ENCODE measurements at regions not wholly inside any gene's neighbourhood (a gene's known extent, or its start where the extent isn't known, plus 50 kb on each side); places are given as distances from the start of the nearest gene placed in this dataset.
"Not testable (repeated sequence)": the region's sequence is repeated elsewhere in the genome, so short reads cannot be mapped to it uniquely, and the experiment has no call there.

DNA sequence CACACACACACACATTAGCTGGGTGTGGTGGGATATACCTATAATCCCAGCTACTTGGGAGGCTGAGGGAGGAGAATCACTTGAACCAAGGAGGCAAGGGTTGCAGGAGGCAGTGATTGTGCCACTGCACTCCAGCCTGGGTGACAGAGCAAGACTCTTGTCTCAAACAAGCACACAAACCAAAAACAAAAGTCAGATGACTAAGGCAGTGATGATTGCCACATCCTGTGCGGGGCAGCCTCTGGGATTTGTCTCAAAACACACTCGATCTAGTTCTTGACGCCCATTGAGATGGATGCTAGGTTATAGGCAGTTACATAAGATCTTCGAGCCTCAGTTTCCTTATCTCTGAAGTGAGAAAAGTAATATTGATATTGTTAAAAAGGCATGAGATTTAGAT, 57.8 kb upstream of the NBPF8 start:
- DNase-seq, result peak; percentile 71 to 73 (median 73)
- Mint-ChIP-seq H3K27ac (peak overlapping the region in 4 of 6 donors; percentile 75 to 89 (median 86)), H3K4me3 (peak overlapping the region in 3 of 5 donors; percentile 40 to 65 (median 52)), H3K4me1 (peaks cover 10 to 13% of the 10 kb centered on the region in 2 donors)
- not testable (repeated sequence) for H3K9me3 Mint-ChIP-seq; H3K36me3 Mint-ChIP-seq; H3K27me3 Mint-ChIP-seq (ENCODE audit: low read depth in 3 of 3)

DNA sequence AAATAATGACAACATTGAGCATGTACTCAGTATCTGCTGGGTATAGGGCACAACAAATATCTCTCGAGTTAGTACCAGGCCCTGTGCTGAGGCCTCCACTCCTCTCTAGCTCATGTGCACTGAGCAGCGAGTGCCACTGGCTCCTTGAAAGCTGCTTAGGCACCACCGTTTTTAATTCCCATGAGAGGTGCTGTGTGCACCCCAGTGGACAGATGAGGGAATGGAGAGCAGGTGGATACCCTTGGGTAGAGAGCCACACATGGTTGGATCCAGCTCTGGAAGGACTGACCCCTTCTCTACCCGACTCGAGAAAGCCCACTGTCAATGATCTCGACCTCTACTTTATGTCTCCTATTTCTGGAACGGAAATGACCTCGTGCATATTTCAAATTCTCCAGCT, 58.7 kb upstream of the NBPF8 start:
- not testable (repeated sequence) for H3K27ac Mint-ChIP-seq; H3K9me3 Mint-ChIP-seq; DNase-seq; H3K4me3 Mint-ChIP-seq; H3K27me3 Mint-ChIP-seq (ENCODE audit: low read depth in 3 of 3); H3K36me3 Mint-ChIP-seq
- peaks cover 10 to 13% of the 10 kb centered on the region in 2 donors for H3K4me1 Mint-ChIP-seq

DNA sequence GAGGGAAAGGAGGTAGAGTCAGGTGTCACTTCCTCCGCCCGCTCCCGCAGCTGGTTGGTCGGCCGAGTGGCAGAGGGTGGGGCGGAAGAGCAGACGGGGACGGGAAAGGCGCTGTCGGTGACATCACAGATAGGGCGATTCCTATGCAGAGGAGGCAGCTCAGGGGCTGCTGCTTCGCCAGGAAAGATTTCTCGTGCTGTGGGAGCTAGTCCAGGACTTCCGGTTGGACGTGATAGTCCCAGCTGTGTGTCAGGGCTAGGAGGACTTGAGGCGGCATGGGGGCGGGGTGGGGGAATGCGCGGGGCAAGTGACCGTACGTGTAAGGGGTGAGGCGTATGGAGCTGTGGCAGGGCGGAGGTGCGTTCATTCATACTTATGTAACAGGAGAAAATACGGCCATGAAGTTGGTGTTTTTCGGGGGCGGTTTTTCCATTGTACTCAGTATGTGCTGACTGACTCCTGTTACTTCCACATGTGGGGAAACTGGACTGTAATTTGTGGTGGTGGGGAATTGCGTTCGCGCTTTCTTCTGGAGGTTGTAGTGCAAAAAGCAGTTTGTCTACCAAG, 60.1 kb upstream of the NBPF8 start:
- H3K4me1 Mint-ChIP-seq; H3K36me3 Mint-ChIP-seq; H3K9me3 Mint-ChIP-seq; H3K27me3 Mint-ChIP-seq (ENCODE audit: low read depth in 3 of 3): not testable (repeated sequence)
- peak; percentile 63 to 68 (median 68) for DNase-seq
- peak overlapping the region; percentile 95 to 100 (median 96) for H3K27ac Mint-ChIP-seq
- peak overlapping the region; percentile 84 to 95 (median 87) for H3K4me3 Mint-ChIP-seq

DNA sequence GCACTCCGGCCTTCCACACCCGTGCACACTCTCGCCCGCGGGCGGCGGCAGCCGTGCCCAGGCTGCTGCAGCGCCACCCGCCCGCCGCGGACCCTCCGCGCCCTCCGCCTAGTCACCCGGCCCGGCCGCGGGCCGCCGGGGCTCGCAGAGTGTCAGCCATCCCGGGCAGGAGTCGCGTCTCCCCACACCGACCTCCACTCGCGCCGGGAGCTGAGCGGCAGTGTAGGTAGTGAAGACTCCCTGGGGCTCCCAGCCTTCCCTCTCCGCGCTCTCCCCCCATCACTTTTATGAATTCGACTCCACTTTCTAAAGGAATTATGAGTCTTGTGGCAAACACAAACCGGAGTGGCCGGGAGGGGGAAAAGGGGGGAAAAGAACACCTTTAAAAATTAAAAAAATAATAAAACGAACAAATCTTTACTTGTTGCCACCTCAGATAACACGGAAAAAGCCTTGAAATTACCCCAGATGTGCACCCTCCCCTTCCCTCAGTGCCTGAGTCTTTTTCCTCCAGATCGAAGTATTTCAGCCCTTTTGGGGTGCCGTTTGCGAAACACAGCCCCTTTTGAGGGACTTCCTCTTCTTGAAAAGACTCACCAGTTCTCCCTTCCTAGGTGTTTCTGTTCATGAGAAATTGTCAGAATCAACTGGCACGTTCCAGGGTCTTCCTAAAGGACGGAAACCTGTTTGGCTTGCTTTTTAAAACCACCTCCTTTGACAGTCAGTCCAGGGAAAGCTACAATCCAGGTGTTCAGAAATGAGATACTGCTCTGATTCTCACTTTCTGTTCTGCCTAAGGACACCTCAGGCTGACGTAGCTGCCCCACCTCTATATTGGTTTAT, 72.4 kb upstream of the NBPF8 start:
- peak overlapping the region; percentile 65 to 94 (median 76) for H3K4me3 Mint-ChIP-seq
- not testable (repeated sequence) for H3K36me3 Mint-ChIP-seq; H3K4me1 Mint-ChIP-seq; H3K27me3 Mint-ChIP-seq (ENCODE audit: low read depth in 3 of 3); H3K9me3 Mint-ChIP-seq
- DNase-seq, result peak; percentile 18 to 30 (median 21)
- H3K27ac Mint-ChIP-seq, result peak overlapping the region in 5 of 6 donors; percentile 59 to 96 (median 69)

DNA sequence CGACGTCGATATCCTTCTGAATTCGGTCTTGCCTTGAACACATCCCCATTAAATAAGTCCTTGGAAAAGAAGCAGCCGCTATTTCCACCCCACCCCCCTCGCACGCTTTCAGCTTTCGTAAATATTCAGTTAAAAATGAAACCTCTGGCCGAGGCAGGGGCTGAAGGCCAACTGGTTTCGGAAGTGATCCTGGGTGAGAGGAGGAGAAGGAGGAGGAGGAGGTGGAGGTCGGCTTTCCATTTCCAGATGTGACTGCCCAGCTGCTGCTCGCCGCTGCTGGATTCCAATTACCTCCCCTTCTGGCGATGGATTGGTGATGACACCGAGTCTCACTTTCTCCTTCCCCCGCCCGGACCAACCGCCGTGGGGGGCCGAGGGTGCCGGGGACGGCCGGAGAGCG, 73.1 kb upstream of the NBPF8 start:
- H3K4me1 Mint-ChIP-seq; H3K36me3 Mint-ChIP-seq; H3K27me3 Mint-ChIP-seq (ENCODE audit: low read depth in 3 of 3); H3K9me3 Mint-ChIP-seq: not testable (repeated sequence)
- H3K27ac Mint-ChIP-seq, result peak overlapping the region; percentile 63 to 96 (median 90)
- H3K4me3 Mint-ChIP-seq, result peak overlapping the region; percentile 78 to 92 (median 88)
- peak in 2 of 3 donors; percentile 32 to 40 for DNase-seq

DNA sequence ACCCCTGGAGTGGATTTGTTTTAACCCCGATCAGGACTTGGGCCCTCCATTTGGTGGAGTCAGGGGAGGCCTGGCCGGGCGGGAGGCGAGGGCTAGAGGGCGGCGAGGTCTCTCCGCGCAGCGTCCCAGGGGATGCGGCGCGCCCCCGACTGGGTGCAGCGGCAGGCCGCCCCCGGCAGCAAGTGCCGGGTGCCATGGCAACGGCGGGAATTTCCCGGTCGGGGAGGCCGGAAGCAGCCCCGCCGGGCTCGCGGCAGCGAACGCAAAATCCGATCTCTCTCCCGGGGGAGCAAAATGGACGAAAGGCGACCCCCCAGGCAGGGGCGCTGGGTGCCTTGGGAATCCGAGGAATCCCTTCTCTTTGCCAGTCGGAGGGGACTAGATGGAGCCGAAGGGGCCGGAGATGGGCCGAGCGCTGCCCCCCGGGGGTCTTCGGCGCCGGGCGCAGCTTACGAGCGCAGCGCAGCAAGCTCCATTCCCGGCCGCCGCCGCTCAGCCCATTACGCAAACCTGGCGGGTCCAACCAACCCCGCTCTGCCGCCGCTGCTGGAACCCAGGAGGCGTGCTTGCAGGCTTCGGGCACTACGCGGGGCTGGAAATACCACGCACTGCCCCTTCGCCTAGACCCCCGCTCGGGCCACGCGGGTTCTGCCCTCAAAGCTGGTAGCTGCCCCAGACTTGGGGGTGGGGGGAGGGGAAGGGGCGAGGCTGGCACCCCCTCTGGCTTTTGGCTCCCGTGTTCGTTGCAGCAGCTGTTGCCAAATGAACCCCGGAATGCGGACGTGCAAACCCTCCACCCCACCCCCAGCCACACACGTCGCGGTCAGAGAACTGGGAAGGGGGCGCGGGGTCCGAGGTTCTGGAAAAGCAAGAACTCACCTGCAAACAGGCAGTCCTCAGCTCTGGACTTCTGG, 73.7 kb upstream of the NBPF8 start:
- H3K9me3 Mint-ChIP-seq; H3K27me3 Mint-ChIP-seq (ENCODE audit: low read depth in 3 of 3); H3K36me3 Mint-ChIP-seq; H3K4me1 Mint-ChIP-seq: not testable (repeated sequence)
- Mint-ChIP-seq H3K4me3 (peak overlapping the region; percentile 78 to 92 (median 88)), H3K27ac (peak overlapping the region in 5 of 6 donors; percentile 63 to 96 (median 92))
- DNase-seq, result peak; percentile 73 to 79 (median 78)

DNA sequence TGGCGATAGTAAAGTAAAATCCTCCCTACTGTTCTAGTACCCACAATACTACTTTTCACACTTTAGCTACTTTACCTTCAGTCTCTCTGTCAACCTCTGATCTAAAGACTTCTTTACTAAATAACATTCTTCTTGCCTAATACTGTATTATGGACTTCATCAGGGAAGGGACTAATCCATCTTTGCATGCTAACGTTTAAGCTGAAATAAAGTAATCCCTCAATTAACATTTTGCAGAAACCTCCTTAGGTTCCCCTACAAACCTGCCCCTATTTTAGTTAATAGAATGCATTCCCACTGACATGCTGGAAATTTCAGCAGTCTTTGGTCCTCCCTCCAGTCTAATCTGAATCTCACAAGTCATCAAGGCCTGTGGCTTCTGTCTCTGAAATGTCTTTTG, 99.1 kb upstream of the NBPF8 start:
- not testable (repeated sequence) for H3K4me1 Mint-ChIP-seq; H3K27ac Mint-ChIP-seq; H3K9me3 Mint-ChIP-seq; DNase-seq; H3K36me3 Mint-ChIP-seq; H3K27me3 Mint-ChIP-seq (ENCODE audit: low read depth in 3 of 3); H3K4me3 Mint-ChIP-seq

DNA sequence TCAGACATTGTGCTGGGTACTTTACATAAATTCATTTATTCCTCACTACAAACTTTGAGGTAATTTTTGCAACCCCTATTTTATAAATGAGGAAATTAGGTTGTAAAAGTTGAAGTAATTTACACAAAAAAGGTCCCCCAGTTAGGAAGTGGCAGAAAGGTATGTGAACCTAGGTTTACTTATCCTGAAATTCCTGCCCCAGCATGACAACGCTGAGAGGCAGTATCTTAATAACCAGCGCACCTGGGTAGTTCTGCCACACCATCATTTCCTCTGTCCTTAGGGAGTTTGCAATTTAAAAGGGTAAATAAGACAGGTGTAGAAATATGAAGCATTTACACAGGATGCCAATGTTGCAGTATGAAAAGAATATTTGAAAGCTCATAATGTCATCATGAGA, 102.9 kb upstream of the NBPF8 start:
- not testable (repeated sequence) for H3K27ac Mint-ChIP-seq; H3K4me3 Mint-ChIP-seq; H3K9me3 Mint-ChIP-seq; H3K4me1 Mint-ChIP-seq; DNase-seq; H3K27me3 Mint-ChIP-seq (ENCODE audit: low read depth in 3 of 3); H3K36me3 Mint-ChIP-seq

DNA sequence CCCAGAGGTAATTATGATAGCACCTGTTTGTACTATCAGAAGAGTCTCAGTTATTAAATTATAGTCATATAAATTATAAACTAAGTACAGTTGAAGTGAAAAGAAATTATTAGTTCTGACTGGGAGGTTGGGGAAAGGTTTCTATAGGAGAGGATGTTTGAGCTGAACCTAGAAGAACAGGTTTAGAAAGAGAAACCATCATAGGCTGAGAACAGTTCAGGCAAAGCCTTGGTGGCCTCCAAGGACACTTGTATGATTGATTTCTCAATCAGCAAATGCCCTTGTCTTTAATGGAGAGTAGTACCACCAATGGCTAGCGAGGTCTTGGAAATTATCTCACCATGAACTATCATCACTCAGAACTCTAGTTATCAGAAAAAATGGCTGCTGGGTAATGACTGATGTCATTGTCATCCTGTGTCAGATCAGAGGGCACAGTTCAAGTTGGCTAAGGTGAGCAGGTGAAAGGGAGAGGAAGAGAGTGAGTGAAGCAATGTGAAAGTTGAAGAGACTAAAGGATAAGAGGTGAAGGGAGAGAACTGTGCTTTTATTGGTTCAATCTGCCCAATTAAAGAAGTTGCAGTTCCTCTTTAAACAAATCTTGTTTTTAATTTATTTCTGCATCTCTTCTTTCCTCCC, 105.8 kb upstream of the NBPF8 start:
- not testable (repeated sequence) for DNase-seq; H3K4me1 Mint-ChIP-seq; H3K36me3 Mint-ChIP-seq; H3K27me3 Mint-ChIP-seq (ENCODE audit: low read depth in 3 of 3); H3K9me3 Mint-ChIP-seq; H3K4me3 Mint-ChIP-seq; H3K27ac Mint-ChIP-seq

DNA sequence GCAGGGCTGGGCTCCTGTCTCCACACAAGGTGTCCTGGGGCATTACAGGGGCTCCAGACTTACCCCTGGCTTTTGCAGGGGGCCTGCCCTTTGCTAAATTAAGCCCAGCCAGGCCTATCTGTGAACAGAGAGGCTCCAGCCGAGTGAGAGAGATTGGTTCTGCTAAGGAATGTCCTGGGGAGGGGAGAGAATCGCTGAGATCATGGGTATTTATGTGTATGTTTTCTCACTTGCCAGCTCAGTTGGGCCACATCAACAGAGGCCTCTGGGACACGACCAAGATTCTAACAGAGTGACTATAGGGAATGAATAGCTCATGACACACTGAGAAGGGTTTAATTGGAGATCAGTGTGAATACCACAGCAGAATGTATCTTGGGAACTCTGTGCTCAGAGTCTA, 109.8 kb upstream of the NBPF8 start:
- H3K4me3 Mint-ChIP-seq; H3K4me1 Mint-ChIP-seq; H3K9me3 Mint-ChIP-seq; H3K36me3 Mint-ChIP-seq; H3K27me3 Mint-ChIP-seq (ENCODE audit: low read depth in 3 of 3); H3K27ac Mint-ChIP-seq; DNase-seq: not testable (repeated sequence)

DNA sequence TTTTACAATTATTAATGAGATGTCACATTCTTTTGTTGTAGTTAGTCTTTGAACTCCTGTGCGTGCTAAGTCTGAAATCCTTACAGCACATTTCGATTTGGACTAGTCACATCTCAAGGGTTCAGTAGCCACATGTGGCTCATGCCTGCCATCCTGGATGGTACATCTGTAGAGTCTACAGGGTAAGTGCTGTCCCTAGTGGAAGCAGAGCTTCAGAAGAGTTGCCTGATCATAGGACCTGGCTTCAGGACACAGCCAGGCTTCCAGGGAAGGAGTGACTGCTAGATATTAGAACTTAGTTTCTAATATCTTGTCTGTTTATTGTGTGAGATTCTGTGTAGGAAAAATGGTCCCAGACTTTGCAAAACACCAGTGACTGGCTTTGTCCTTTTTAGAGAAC, 110.5 kb upstream of the NBPF8 start:
- DNase-seq; H3K36me3 Mint-ChIP-seq; H3K27ac Mint-ChIP-seq; H3K4me1 Mint-ChIP-seq; H3K27me3 Mint-ChIP-seq (ENCODE audit: low read depth in 3 of 3); H3K9me3 Mint-ChIP-seq; H3K4me3 Mint-ChIP-seq: not testable (repeated sequence)

DNA sequence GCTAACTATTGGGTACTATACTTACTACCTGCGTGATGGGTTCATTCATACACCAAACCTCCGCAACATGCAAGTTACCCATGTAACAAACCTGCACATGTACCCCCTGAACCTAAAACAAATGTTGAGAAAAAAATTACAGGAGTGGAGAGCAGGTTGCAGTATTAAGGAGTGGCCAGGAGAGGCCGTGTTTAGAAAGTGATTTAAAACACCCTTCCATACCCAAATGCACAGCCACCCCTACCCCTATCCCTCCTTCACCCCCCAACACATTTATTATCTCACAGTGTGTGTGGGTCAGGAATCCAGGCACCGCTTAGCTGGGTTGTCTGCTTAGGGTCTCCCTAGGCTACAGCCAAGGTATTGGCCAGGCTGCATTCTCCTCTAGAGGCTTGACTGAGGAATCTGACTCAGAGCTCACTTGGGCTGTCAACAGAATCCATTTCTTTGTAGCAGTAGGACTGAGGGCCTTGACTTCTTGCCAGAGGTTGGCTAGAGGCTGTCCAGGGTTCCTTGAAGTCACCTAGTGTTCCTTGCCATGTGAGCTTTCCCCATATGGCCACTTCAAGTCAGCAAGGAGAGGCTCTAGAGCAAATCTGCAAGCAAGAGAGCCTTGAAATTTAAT, 115.3 kb upstream of the NBPF8 start:
- H3K4me1 Mint-ChIP-seq; DNase-seq; H3K9me3 Mint-ChIP-seq; H3K4me3 Mint-ChIP-seq; H3K27ac Mint-ChIP-seq; H3K36me3 Mint-ChIP-seq; H3K27me3 Mint-ChIP-seq (ENCODE audit: low read depth in 3 of 3): not testable (repeated sequence)

DNA sequence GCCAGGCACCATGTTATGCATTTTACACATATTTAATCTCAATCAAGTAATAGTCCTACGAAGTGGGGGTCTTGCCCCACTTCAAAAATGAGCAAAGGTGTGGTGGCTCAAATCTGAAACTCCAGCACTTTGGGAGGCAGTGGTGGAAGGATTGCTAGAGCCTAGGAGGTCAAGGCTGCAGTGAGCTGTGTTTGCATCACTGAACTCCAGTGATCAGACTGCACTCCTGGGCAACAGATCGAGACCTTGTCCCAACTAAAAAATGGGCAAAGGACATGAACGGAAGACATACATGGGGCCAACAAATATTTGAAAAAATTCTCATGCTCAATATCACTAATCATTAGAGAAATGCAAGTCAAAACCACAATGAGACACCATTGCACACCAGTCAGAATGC, 116.3 kb upstream of the NBPF8 start:
- H3K27ac Mint-ChIP-seq, DNase-seq, H3K36me3 Mint-ChIP-seq: not testable (repeated sequence)

More for the DNA sequence above, 116.3 kb upstream of the NBPF8 start:
- not testable (repeated sequence) for H3K4me3 Mint-ChIP-seq; H3K4me1 Mint-ChIP-seq; H3K9me3 Mint-ChIP-seq; H3K27me3 Mint-ChIP-seq (ENCODE audit: low read depth in 3 of 3)
